Smooth muscle cell (in vitro differentiated cells): ENCODE measurements at regions not wholly inside any gene's neighbourhood (a gene's known extent, or its start where the extent isn't known, plus 50 kb on each side); places are given as distances from the start of the nearest gene placed in this dataset.
"Not testable (repeated sequence)": the region's sequence is repeated elsewhere in the genome, so short reads cannot be mapped to it uniquely, and the experiment has no call there.

ENCODE experiments used
- DNase-seq: peaks from one replicate; lab custom pipeline; 2025; ENCODE audit not compliant: unreplicated experiment; lab: John Stamatoyannopoulos, UW
- H2AFZ ChIP-seq: fragments of 200-600 bp; sonication (generic); 2 replicates; pipeline ENCODE4 v1.6.0; 2016; ENCODE audit warnings: antibody characterized with exemption, low read depth, mild to moderate bottlenecking
- H3F3A ChIP-seq: fragments of 200-600 bp; sonication (generic); 2 replicates; pipeline ENCODE4 v1.6.0; 2017; ENCODE audit warnings: antibody characterized with exemption, low read depth
- H3K27ac ChIP-seq: fragments of 200-600 bp; sonication (generic); 2 replicates; pipeline ENCODE4 v1.5.1; 2016; ENCODE audit warnings: low read depth, mild to moderate bottlenecking
- H3K27me3 ChIP-seq: fragments of 200-600 bp; sonication (generic); 2 replicates; pipeline ENCODE4 v1.6.1; 2016; ENCODE audit warnings: low read depth, mild to moderate bottlenecking
- H3K36me3 ChIP-seq: fragments of 200-600 bp; sonication (generic); 2 replicates; pipeline ENCODE4 v1.5.1; 2016; ENCODE audit warnings: low read depth
- H3K4me1 ChIP-seq: fragments of 200-600 bp; sonication (generic); 2 replicates; pipeline ENCODE4 v1.5.1; 2016; ENCODE audit warnings: low read depth
- H3K4me2 ChIP-seq: fragments of 200-600 bp; sonication (generic); 2 replicates; pipeline ENCODE4 v1.6.0; 2016; ENCODE audit warnings: mild to moderate bottlenecking
- H3K4me3 ChIP-seq: fragments of 200-600 bp; sonication (generic); 2 replicates; pipeline ENCODE4 v1.5.1; 2016; ENCODE audit warnings: mild to moderate bottlenecking
- H3K79me2 ChIP-seq: fragments of 200-600 bp; sonication (generic); 2 replicates; pipeline ENCODE4 v1.6.0; 2016; ENCODE audit warnings: low read depth, mild to moderate bottlenecking
- H3K9ac ChIP-seq: fragments of 200-600 bp; sonication (generic); 2 replicates; pipeline ENCODE4 v1.6.0; 2016; ENCODE audit warnings: low read depth
- H3K9me3 ChIP-seq: fragments of 200-600 bp; sonication (generic); replicated peaks from 2 replicates; pipeline ENCODE4 v1.5.1; 2016; ENCODE audit warnings: low read depth
- H4K20me1 ChIP-seq: fragments of 200-600 bp; sonication (generic); 2 replicates; pipeline ENCODE4 v1.6.0; 2016; ENCODE audit warnings: low read depth
- WGBS: methylation state at CpG from one replicate; pipeline ENCODE4 v1.1.7; 2016; ENCODE audit warnings: low lambda C conversion rate; 5-methylcytosine and 5-hydroxymethylcytosine counted together

GRCh38 chr2:111482987-111483679 lies 362.4 kb downstream of the BCL2L11 start:
- peaks cover 21% of the 10 kb centered on the region for H3K79me2 ChIP-seq
- not testable (repeated sequence) for H3K27ac ChIP-seq
- H4K20me1 ChIP-seq, result peaks cover 13% of the 10 kb centered on the region

GRCh38 chr2:111484097-111484496 lies 363.4 kb downstream of the BCL2L11 start:
- H3K9ac ChIP-seq, DNase-seq, H2AFZ ChIP-seq, H3K9me3 ChIP-seq, H3K4me3 ChIP-seq, H3K27me3 ChIP-seq, H3K36me3 ChIP-seq, H3K4me2 ChIP-seq, H3K4me1 ChIP-seq, H3F3A ChIP-seq, H3K27ac ChIP-seq: not testable (repeated sequence)
- H4K20me1 ChIP-seq, result peaks cover 14% of the 10 kb centered on the region
- peaks cover 20% of the 10 kb centered on the region for H3K79me2 ChIP-seq
- 90% methylated on average over 3 of the region's 3 CpGs for whole genome bisulfite sequencing

More at GRCh38 chr2:111482987-111483679, 362.4 kb downstream of the BCL2L11 start:
- H3K4me1 ChIP-seq, DNase-seq, H3F3A ChIP-seq, H3K36me3 ChIP-seq, H3K4me3 ChIP-seq, H3K27me3 ChIP-seq, H2AFZ ChIP-seq, H3K4me2 ChIP-seq, H3K9ac ChIP-seq, H3K9me3 ChIP-seq: not testable (repeated sequence)
- 64% methylated on average over 5 of the region's 8 CpGs for WGBS

- not testable (repeated sequence) for H3K4me1 ChIP-seq, H3K9ac ChIP-seq, DNase-seq, H3F3A ChIP-seq, H3K36me3 ChIP-seq, H3K4me3 ChIP-seq, H3K27ac ChIP-seq, H3K4me2 ChIP-seq, H2AFZ ChIP-seq, H3K9me3 ChIP-seq, H3K27me3 ChIP-seq
- 100% methylated on average over 1 of the region's 1 CpG for WGBS
- H4K20me1 ChIP-seq, result peaks cover 17% of the 10 kb centered on the region
- peaks cover 20% of the 10 kb centered on the region for H3K79me2 ChIP-seq
These were observed 365.2 kb downstream of the BCL2L11 start for GRCh38 chr2:111485895-111486294.

DNA sequence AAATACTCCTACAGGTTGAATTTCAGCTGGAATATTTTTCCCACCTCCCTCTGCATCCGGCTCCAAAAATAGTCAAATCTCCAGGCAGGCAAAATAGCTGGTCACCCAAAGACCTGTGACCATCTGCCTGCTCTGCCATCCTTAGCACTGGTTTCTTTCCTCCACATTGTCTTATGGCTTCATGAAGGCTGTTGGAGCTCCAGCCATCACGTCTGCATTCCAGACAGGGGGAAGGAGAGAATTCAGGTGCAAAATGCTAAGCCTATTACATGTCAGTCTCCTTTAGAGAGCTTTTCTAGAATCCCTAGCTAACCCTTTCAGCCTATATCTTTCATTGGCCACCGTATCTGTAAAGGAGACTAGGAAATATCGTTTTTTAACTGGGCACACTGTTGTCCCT lies 367.7 kb downstream of the BCL2L11 start:
- not testable (repeated sequence) for H3K4me1 ChIP-seq, H3K9ac ChIP-seq, H3K36me3 ChIP-seq, DNase-seq, H3K4me3 ChIP-seq, H2AFZ ChIP-seq, H3K27me3 ChIP-seq, H3K9me3 ChIP-seq, H3F3A ChIP-seq, H3K4me2 ChIP-seq, H3K27ac ChIP-seq
- WGBS, result 98% methylated on average over 4 of the region's 4 CpGs
- H4K20me1 ChIP-seq, result peaks cover 11% of the 10 kb centered on the region
- H3K79me2 ChIP-seq, result peaks cover 19% of the 10 kb centered on the region

GRCh38 chr2:111489460-111489859 lies 368.7 kb downstream of the BCL2L11 start:
- H3K9ac ChIP-seq, H3K4me1 ChIP-seq, DNase-seq, H3K4me2 ChIP-seq, H3K27ac ChIP-seq, H3F3A ChIP-seq, H3K36me3 ChIP-seq, H3K4me3 ChIP-seq, H2AFZ ChIP-seq, H3K27me3 ChIP-seq, H3K9me3 ChIP-seq: not testable (repeated sequence)
- peaks cover 19% of the 10 kb centered on the region for H3K79me2 ChIP-seq
- no CpG with 5 or more reads among the region's 1 CpG for WGBS
- H4K20me1 ChIP-seq, result peaks cover 11% of the 10 kb centered on the region

DNA sequence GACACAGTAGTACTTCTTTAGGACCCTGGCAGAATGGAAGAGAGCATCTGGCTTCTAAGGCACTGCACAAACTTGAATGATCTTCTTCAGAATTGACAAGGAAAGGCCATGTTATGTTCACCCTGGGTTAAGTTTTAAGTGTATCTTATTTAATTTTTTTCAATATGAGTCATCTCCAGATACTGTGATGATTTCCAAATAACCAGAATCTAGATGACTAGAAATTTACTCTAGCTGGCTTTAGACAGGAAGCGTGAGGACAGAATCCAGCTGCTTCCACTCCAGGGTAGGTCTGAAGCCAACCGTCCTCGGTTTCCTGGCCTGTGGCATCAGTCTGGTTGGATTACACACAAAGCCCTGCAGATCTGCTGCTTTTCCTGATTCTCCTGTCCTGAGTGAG lies 370.5 kb downstream of the BCL2L11 start:
- no CpG with 5 or more reads among the region's 3 CpGs for WGBS
- peaks cover 16% of the 10 kb centered on the region for H3K79me2 ChIP-seq
- peak overlapping the region; percentile 59 for H3K27ac ChIP-seq
- not testable (repeated sequence) for H2AFZ ChIP-seq, H3K4me1 ChIP-seq, DNase-seq, H3K9me3 ChIP-seq, H3K9ac ChIP-seq, H3K36me3 ChIP-seq, H3K27me3 ChIP-seq, H3K4me3 ChIP-seq, H3F3A ChIP-seq
- H3K4me2 ChIP-seq, result peak overlapping the region; percentile 76
- H4K20me1 ChIP-seq, result peaks cover 11% of the 10 kb centered on the region

DNA sequence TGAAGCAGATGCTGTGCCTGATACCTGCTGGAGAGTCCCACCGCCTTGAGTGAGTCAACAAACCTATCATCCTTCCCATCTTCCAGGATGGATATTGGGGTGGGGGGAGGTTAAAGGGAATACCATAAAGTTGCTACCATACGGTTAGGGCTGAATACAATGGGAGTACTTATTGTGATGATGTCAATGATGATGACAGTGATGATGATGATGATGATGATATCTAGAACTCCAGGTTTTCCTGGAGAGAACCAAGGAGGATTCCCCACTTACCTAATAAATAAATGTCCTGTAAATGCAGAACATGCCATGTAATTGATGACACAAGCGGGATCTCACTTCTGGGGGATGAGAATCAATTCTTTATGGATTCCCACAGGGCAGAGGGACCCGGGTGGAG lies 370.9 kb downstream of the BCL2L11 start:
- H3K4me3 ChIP-seq, H3K4me1 ChIP-seq, H2AFZ ChIP-seq, H3K9ac ChIP-seq, H3K36me3 ChIP-seq, H3K9me3 ChIP-seq, H3K27me3 ChIP-seq, H3F3A ChIP-seq, H4K20me1 ChIP-seq, DNase-seq: not testable (repeated sequence)
- peak overlapping the region; percentile 59 for H3K27ac ChIP-seq
- H3K4me2 ChIP-seq, result peak overlapping the region; percentile 76
- 71% methylated on average over 4 of the region's 4 CpGs for WGBS
- peaks cover 16% of the 10 kb centered on the region for H3K79me2 ChIP-seq

GRCh38 chr2:111492995-111493719 lies 372.4 kb downstream of the BCL2L11 start:
- Histone ChIP-seq H3K4me2 (peak overlapping the region; percentile 87), H3K27ac (peak overlapping the region; percentile 94), H3K79me2 (peaks cover 14% of the 10 kb centered on the region), H3K4me3 (peak overlapping the region; percentile 48), H3K9ac (peak overlapping the region; percentile 86)
- H3K27me3 ChIP-seq, H2AFZ ChIP-seq, H3K4me1 ChIP-seq, H3F3A ChIP-seq, H3K36me3 ChIP-seq, H4K20me1 ChIP-seq, H3K9me3 ChIP-seq, DNase-seq: not testable (repeated sequence)
- 32% methylated on average over 12 of the region's 20 CpGs for WGBS
